Common myeloid progenitor, CD34-positive (primary cell): ENCODE measurements at regions not wholly inside any gene's neighbourhood (a gene's known extent, or its start where the extent isn't known, plus 50 kb on each side); places are given as distances from the start of the nearest gene placed in this dataset.

ENCODE experiments used
- CTCF ChIA-PET: fragments of 350-600 bp; sonication (Branson Sonifier 250); formaldehyde crosslinking; loops from one replicate; lab custom pipeline; 2021; ENCODE audit warnings: antibody characterized with exemption; lab: Charles Lee
- POLR2A ChIA-PET: fragments of 350-600 bp; sonication (Branson Sonifier 250); formaldehyde crosslinking; loops from one replicate; lab custom pipeline; 2021; ENCODE audit warnings: antibody characterized with exemption; lab: Charles Lee
- DNase-seq, 3 donors: peaks; one replicate each; pipeline versions ENCODE4 v3.0.0 to v3.0.0-alpha.2; 2013
- H3K27ac ChIP-seq, 2 experiments: 1 replicate in 1 of 2; 2 replicates in 1 of 2; pipeline ENCODE4 v1.7.0; 2013; ENCODE audit warnings: inconsistent platforms in 2 of 2, low read length in 2 of 2, mild to moderate bottlenecking in 2 of 2, low read depth in 1 of 2, moderate library complexity in 1 of 2; ENCODE audit not compliant: severe bottlenecking in 2 of 2, insufficient read depth in 1 of 2, poor library complexity in 1 of 2
- H3K27me3 ChIP-seq, 5 experiments: replicated peaks in 2 of 5; 1 replicate in 3 of 5; 2 replicates in 2 of 5; pipeline versions ENCODE4 v1.6.1 to v1.7.0; 2013; ENCODE audit warnings: low read length in 4 of 5, mild to moderate bottlenecking in 2 of 5, moderate library complexity in 2 of 5, inconsistent platforms in 1 of 5; ENCODE audit not compliant: insufficient read depth in 5 of 5, control insufficient read depth in 4 of 5
- H3K36me3 ChIP-seq, 4 experiments: 1 replicate in 2 of 4; 2 replicates in 2 of 4; pipeline versions ENCODE4 v1.6.1 to v1.7.0; 2013; ENCODE audit warnings: low read length in 3 of 4, control low read depth in 1 of 4, mild to moderate bottlenecking in 1 of 4; ENCODE audit not compliant: control insufficient read depth in 4 of 4, insufficient read depth in 4 of 4
- H3K4me1 ChIP-seq, 4 experiments: 1 replicate in 3 of 4; 2 replicates in 1 of 4; pipeline versions ENCODE4 v1.6.1 to v1.7.1; 2013; ENCODE audit warnings: low read length in 3 of 4, mild to moderate bottlenecking in 3 of 4, control low read depth in 1 of 4, inconsistent platforms in 1 of 4, moderate library complexity in 1 of 4; ENCODE audit not compliant: control insufficient read depth in 4 of 4, insufficient read depth in 4 of 4; ENCODE audit errors: control extremely low read depth in 1 of 4
- H3K4me3 ChIP-seq, 7 experiments: 1 replicate in 4 of 7; 2 replicates in 3 of 7; pipeline versions ENCODE4 v1.5.1 to v1.7.0; 2013; ENCODE audit warnings: mild to moderate bottlenecking in 7 of 7, low read length in 6 of 7, moderate library complexity in 6 of 7, inconsistent platforms in 2 of 7, low read depth in 2 of 7, control low read depth in 1 of 7; ENCODE audit not compliant: insufficient read depth in 4 of 7, control insufficient read depth in 1 of 7; ENCODE audit errors: extremely low read depth in 1 of 7
- H3K9me3 ChIP-seq, 5 experiments: 1 replicate in 4 of 5; 2 replicates in 1 of 5; pipeline versions ENCODE4 v1.6.1 to v1.7.1; 2013; ENCODE audit warnings: low read length in 4 of 5, mild to moderate bottlenecking in 2 of 5, inconsistent platforms in 1 of 5, low read depth in 1 of 5, moderate library complexity in 1 of 5; ENCODE audit not compliant: control insufficient read depth in 4 of 5, insufficient read depth in 2 of 5; ENCODE audit errors: control extremely low read depth in 1 of 5
- WGBS: methylation state at CpG from one replicate; pipeline ENCODE4 v1.1.5; 2013; ENCODE audit not compliant: insufficient coverage; 5-methylcytosine and 5-hydroxymethylcytosine counted together

DNA sequence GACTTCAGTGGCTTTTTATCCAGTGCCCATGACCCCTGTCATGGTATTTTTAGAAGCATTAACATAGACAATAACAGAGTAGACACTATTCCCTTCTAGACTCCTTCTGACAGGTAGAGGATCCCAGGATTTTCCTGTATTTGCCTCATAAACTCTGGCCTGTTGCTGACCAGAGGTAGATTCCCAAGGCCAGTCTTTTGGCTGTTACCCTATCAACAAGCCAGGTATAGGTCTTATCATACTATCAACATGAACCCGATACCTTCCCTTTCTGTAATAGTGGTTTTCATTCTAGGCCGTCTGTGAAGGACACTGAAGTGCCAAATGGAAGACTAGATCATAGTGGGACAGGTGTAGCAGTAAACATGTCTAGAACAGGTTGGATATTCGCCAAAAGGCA, 76.2 kb upstream of the CHRDL1 start:
- WGBS = 81% methylated on average over 2 of the region's 3 CpGs
- no peak overlapping the region for H3K4me3 ChIP-seq
- ChIA-PET POLR2A (no interaction called here), CTCF (no interaction called here)
- no peak for DNase-seq
- H3K27me3 ChIP-seq = no peaks in the 10 kb centered on the region
- H3K9me3 ChIP-seq = no peaks in the 10 kb centered on the region
- H3K4me1 ChIP-seq = no peaks in the 10 kb centered on the region
- no peak overlapping the region for H3K27ac ChIP-seq
- H3K36me3 ChIP-seq = no peaks in the 10 kb centered on the region

DNA sequence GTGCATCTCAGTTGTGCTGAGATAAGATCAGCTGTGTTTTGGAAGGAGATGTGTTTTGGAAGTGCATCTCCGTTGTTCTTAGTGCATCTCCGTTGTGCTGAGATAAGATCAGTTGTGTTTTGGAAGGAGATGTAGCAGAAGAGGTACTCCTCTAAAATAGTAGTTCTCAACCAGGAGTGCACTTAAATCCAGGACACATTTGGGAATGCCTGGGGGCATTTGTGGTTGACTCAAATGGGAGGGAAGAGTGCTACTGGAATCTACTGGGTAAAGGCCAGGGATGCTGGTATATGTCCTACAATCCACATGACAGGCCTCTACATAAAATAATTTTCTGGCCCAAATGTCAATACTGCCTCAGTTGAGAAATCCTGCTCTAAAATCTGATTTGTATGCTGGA, 70.8 kb upstream of the CHRDL1 start:
- WGBS = no CpG with 5 or more reads among the region's 2 CpGs
- CTCF ChIA-PET = interaction anchor here (1.1 kb wide), 1 partner anchor 19 kb away, joined by 3 read pairs; no protein-coding TSS in a partner anchor
- H3K27ac ChIP-seq = no peak overlapping the region

DNA sequence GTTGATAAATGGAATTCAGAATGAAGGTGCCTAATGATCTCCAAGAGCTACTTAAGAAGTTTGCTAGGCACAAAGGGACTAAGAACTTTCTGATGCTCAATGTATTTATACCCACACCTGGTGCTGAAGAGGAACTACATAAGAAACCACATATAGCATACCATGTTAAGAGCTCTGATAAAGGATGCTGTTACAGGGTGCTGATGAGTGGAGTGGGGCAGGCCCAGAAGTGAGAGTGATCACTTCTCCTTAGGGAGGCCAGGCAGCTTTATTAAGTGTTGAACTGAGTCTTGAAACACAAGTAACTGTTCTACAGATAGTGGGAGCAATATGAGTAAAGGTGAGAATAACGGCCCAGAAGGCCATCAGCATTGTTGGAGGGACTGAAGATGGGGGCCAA, 68.3 kb upstream of the CHRDL1 start:
- ChIA-PET CTCF (no interaction called here), POLR2A (no interaction called here)
- no peak overlapping the region for H3K27ac ChIP-seq
- no peak overlapping the region for H3K4me3 ChIP-seq
- no peaks in the 10 kb centered on the region for H3K4me1 ChIP-seq
- H3K36me3 ChIP-seq = no peaks in the 10 kb centered on the region
- no peak for DNase-seq
- peaks cover 0 to 4% (median 0%) of the 10 kb centered on the region in 5 experiments for H3K27me3 ChIP-seq
- WGBS = 91% methylated on average over 1 of the region's 1 CpG
- H3K9me3 ChIP-seq = no peaks in the 10 kb centered on the region

More for the DNA sequence above, 70.8 kb upstream of the CHRDL1 start:
- no peak for DNase-seq
- Histone ChIP-seq H3K4me1 (no peaks in the 10 kb centered on the region), H3K36me3 (no peaks in the 10 kb centered on the region), H3K9me3 (no peaks in the 10 kb centered on the region), H3K27me3 (peaks cover 0 to 4% (median 0%) of the 10 kb centered on the region in 5 experiments), H3K4me3 (no peak overlapping the region)
- POLR2A ChIA-PET = no interaction called here

DNA sequence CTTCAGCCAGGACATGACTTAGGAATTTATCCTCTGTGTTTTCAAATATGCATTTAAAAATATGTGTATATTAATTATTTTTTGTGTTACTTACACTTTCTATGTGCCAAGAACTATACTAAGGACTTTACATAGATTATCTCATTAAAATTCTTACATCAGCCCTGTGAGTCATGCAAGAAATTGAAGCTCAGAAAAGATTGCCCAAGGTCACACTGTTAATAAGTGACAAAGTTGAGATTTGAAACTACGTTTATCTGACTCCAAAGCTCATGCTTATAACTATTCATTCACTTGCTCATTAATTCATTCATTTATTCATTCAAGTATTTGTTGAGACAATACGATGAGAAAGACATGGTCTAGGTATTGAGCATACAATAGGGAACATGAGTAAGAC, 62.9 kb upstream of the CHRDL1 start:
- no peak overlapping the region for H3K27ac ChIP-seq
- H3K9me3 ChIP-seq = no peaks in the 10 kb centered on the region
- no peaks in the 10 kb centered on the region for H3K27me3 ChIP-seq
- H3K4me1 ChIP-seq = peaks cover 0 to 7% (median 4%) of the 10 kb centered on the region in 4 experiments
- ChIA-PET CTCF (no interaction called here), POLR2A (no interaction called here)
- DNase-seq = no peak
- no peaks in the 10 kb centered on the region for H3K36me3 ChIP-seq
- H3K4me3 ChIP-seq = no peak overlapping the region
- WGBS = no CpG with 5 or more reads among the region's 2 CpGs

DNA sequence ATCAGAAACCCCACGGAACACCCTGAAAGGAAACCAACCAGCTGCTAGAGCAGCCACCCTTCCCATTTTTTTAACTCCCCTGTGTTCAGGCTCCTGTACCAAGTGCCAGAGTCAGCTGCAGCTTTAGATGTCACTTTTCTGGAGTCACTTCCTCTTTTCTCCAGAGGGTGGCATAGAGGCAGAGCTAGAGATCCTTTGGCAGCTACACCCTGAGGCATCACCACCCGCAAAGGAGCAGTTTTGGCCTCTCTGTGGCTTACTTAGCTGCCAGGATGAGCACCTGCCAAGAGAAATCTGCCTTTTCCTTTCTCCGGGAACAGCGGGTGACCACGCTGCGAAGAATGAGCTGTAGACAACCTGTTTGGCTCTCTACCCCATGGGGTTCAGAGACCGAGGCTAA, 58.0 kb upstream of the CHRDL1 start:
- Histone ChIP-seq H3K27ac (no peak overlapping the region), H3K4me3 (no peak overlapping the region), H3K36me3 (no peaks in the 10 kb centered on the region), H3K4me1 (peaks cover 0 to 11% (median 4%) of the 10 kb centered on the region in 4 experiments), H3K27me3 (no peaks in the 10 kb centered on the region), H3K9me3 (no peaks in the 10 kb centered on the region)
- CTCF ChIA-PET = interaction anchor here (0.9 to 1.9 kb wide), 8 partner anchors 15 to 403 kb away, joined by 3 to 7 read pairs (median 4); no protein-coding TSS in a partner anchor
- 22% methylated on average over 7 of the region's 7 CpGs for WGBS
- POLR2A ChIA-PET = no interaction called here
- DNase-seq = peak; percentile 17 to 66 (median 66)

DNA sequence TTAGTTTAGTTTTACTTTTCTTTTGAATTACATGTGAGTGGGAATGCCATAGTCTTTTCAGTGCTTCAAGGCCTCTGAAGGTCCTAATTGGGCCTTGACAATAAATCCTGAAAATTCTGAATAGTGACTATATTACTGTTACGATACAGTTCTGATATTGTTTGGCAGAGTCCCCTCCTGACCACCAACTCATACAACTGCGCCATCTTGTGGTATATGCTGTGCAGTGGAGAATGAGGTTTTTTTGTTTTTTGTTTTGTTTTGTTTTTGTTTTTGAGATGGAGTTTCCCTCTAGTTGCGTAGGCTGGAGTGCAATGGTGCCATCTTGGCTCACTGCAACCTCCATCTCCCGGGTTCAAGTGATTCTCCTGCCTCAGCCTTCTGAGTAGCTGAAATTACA, 56.6 kb upstream of the CHRDL1 start:
- no peak overlapping the region for H3K27ac ChIP-seq
- peak; percentile 16 to 56 (median 45) for DNase-seq
- no peaks in the 10 kb centered on the region for H3K27me3 ChIP-seq
- no peaks in the 10 kb centered on the region for H3K36me3 ChIP-seq
- ChIA-PET CTCF (interaction anchor here (0.9 to 6.0 kb wide), 2 partner anchors 18 to 402 kb away, joined by 4 to 25 read pairs; no protein-coding TSS in a partner anchor), POLR2A (no interaction called here)
- no peaks in the 10 kb centered on the region for H3K9me3 ChIP-seq
- H3K4me1 ChIP-seq = peaks cover 0 to 11% (median 4%) of the 10 kb centered on the region in 4 experiments
- H3K4me3 ChIP-seq = no peak overlapping the region
- 70% methylated on average over 2 of the region's 4 CpGs for WGBS

DNA sequence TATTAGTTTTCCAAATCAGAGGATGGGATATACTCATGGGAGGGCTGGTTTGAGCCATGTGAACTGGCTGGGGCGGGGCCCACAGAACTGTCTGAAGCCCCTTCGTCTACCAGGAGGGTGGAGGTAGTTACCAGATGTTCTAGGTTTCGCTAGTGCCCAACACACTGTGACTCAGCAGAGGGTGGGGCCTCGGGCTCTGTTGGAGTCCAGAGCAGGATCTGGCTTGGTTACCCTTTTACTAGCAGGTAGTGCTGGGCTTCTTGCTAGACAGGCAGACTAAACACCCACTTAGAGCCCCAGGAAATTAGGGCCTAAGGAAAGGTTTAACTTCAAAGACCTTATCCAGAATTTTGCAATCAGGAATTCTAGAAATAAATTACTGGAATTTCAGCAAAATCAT, 56.2 kb upstream of the CHRDL1 start:
- no peaks in the 10 kb centered on the region for H3K36me3 ChIP-seq
- no peaks in the 10 kb centered on the region for H3K9me3 ChIP-seq
- POLR2A ChIA-PET = no interaction called here
- CTCF ChIA-PET = interaction anchor here (6.0 kb wide), 1 partner anchor 401 kb away, joined by 25 read pairs; no protein-coding TSS in a partner anchor
- no peaks in the 10 kb centered on the region for H3K27me3 ChIP-seq
- no peak overlapping the region for H3K4me3 ChIP-seq
- H3K27ac ChIP-seq = no peak overlapping the region
- peaks cover 0 to 11% (median 4%) of the 10 kb centered on the region in 4 experiments for H3K4me1 ChIP-seq
- peak in 2 of 3 donors; percentile 10 to 18 for DNase-seq
- 57% methylated on average over 4 of the region's 4 CpGs for WGBS
